GM23338 (cell line): ENCODE measurements at regions not wholly inside any gene's neighbourhood (a gene's known extent, or its start where the extent isn't known, plus 50 kb on each side); places are given as distances from the start of the nearest gene placed in this dataset.

Source experiments
- CREB1 ChIP-seq: fragments of 250-450 bp; sonication (Bioruptor Pico); IDR thresholded peaks from 2 replicates; pipeline ENCODE4 v1.5.0; 2020; ENCODE audit warnings: low read depth, mild to moderate bottlenecking, moderate library complexity
- TF ChIP-seq, protein P1 (sequence below), 2 experiments: fragments of 200-600 bp in 1 of 2; sonication (generic) in 1 of 2; conservative IDR thresholded peaks; 2 replicates each; pipeline versions ENCODE4 v1.5.1 to v1.6.1; 2016 to 2017; ENCODE audit warnings: antibody characterized with exemption in 2 of 2, low read depth in 2 of 2, mild to moderate bottlenecking in 2 of 2, moderate library complexity in 1 of 2

DNA sequence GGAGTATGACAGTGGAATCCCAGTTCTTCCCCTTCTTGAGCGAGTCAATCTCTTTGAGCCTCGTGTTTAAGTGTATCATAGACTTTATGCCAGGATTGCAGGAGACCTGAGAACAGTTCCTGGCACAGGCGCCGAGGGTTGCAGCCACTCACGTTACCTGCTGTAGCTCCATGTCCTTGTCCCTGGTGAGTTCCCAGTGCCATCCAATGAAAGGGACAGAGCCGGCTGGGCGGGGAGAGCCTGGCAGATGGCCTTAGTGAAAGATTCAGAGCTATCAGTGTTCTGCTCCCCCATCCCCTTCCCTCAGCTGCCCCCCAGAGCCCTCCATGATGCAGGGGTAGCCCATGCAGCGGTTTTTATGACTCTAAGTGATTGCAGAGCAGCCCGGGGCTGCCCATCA, 554.0 kb downstream of the BNC2 start:
- no peak for TF ChIP-seq CREB1 (CRISPR knock-in tag)
- TF ChIP-seq, protein P1, sequence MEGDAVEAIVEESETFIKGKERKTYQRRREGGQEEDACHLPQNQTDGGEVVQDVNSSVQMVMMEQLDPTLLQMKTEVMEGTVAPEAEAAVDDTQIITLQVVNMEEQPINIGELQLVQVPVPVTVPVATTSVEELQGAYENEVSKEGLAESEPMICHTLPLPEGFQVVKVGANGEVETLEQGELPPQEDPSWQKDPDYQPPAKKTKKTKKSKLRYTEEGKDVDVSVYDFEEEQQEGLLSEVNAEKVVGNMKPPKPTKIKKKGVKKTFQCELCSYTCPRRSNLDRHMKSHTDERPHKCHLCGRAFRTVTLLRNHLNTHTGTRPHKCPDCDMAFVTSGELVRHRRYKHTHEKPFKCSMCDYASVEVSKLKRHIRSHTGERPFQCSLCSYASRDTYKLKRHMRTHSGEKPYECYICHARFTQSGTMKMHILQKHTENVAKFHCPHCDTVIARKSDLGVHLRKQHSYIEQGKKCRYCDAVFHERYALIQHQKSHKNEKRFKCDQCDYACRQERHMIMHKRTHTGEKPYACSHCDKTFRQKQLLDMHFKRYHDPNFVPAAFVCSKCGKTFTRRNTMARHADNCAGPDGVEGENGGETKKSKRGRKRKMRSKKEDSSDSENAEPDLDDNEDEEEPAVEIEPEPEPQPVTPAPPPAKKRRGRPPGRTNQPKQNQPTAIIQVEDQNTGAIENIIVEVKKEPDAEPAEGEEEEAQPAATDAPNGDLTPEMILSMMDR (conservative IDR thresholded peaks at IDR 0.05; ENCODE audit: low read depth in 2 of 2), result no peak
